ENCODE measurements at regions not wholly inside any gene's neighbourhood (a gene's known extent, or its start where the extent isn't known, plus 50 kb on each side); places are given as distances from the start of the nearest gene placed in this dataset.

DNA sequence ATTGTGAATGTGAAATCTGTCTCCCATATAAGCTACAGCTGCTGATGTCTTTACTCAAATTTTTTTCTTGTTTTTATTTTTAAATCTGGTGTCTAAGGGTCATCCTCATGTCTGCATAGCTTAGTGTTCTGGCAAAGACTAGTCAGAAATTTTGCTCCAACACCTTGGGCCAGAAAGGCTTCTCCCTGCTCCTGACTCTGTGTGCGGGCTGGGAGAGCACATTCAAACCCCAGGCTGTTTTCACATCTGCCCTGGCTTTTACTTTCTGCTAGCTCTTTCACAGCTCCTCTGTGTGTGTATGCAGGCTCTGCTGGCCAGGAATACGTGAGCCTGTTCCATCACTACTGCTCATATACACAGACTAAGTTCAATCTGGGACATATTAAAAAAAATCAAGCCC lies 102.9 kb upstream of the RIOK3 start:
- no peak for DNase-seq

DNA sequence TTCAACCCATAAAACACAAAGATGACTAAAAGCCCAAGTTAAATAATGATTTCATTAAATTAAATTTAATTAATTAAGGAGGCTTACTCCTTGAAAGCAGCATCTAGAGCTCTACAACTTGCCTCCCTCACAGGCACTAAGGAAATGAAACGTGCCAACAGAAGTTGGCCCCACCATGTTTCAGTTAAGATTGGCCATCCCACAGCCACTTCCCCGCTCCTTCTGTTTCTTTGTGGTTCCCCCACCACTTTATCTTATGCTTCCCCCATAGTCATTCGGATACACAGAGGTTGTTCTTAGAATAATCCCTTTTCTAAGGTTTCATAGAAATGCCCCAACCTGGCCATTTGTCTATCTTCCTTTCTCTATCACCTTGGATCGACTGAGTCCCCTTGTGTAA lies 101.6 kb upstream of the RIOK3 start:
- DNase-seq: no peak

DNA sequence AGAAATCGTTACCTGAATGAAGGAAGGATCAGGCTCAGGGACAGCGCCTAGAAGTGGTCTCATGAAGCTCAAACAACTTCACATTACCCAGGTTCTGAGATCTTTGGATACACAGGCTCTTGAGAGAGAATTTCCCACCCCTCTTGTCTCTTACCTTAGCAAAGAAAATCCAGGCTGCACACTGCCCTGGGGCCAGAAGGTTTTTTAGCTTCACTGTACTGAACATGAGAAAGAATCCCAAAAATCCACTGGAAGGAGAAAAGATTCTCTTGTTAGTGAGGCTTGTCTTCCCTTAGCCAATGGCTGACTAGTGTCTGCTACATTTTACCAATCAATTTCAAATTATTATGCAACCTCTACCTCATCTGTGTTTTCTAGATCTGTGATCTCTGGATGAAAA lies 101.0 kb upstream of the RIOK3 start:
- no peak for DNase-seq

DNA sequence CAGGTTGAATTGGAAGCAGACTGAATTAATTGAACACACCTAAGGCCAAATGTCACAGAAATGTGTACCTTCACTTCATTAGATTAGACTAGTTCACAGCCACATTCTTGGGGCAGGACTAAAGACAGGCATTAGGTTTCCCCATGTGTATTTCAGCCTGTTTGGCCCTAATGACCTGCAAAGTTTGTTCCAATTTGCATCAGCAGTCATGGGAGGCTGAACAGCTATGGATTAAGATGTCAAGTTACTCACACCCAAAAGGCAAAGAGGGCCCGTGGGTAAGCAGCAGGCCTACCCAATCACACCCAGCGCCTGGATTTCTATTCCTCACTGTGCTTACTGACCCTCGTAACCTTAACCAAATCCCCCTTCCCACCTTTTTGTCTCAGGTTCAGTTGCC lies 99.6 kb upstream of the RIOK3 start:
- no peak for DNase-seq

DNA sequence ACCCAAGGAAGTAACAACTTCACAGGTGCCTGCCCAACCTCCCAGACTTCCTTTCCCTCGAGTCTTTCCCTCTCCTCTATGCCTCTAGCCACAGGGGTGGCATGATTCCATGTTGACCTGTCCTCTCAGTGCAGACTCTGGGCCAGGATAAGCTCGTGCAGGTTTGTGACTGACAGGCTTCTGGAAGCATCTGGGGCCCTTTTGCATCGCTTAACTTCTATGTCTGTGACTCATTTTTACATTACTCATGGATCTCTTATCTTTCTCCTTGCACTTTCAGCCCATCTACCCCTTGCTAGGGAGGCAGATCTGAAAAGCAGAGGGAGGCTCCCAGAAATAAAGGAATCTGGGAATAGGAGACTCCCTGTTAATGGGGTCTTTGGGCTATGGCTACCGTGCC lies 98.5 kb upstream of the RIOK3 start:
- DNase-seq: no peak

DNA sequence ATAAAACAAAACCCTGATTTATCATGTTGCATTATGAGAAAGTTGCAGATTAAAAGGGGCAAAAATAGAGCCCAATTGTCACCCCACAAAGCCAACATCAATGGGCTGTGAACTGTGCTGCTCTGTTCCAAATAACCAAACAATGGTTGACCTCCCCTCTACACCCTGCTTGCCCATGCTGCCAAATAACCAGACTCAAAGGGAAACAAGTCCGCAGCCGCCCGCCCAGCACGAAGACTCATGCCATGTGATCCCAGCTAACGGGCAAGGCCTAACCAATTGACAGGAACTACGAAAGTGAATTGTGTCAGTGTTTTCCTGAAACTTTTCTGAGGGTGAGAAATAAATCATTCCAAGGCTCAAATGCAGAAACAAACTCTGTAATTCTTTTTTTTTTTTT lies 97.9 kb upstream of the RIOK3 start:
- no peak for DNase-seq

DNA sequence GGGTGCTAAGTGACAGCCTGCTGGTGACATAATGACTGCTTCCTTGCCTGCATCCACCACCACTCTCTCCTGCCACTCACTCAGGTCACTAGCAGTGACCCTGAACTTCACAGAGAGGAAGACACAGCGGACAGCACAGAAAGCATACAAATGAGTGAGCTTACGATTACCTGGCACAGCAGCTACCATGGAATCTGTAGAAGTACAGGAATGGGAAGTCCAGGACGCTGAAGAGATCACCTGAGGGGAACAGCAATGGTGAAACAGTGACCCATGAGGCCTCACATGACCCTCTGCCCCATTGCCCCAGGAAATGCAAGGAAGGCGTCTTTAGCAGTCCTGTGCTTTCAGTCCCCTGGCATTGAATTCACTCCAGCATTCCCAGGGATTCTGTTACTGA lies 96.7 kb upstream of the RIOK3 start:
- DNase-seq: no peak

DNA sequence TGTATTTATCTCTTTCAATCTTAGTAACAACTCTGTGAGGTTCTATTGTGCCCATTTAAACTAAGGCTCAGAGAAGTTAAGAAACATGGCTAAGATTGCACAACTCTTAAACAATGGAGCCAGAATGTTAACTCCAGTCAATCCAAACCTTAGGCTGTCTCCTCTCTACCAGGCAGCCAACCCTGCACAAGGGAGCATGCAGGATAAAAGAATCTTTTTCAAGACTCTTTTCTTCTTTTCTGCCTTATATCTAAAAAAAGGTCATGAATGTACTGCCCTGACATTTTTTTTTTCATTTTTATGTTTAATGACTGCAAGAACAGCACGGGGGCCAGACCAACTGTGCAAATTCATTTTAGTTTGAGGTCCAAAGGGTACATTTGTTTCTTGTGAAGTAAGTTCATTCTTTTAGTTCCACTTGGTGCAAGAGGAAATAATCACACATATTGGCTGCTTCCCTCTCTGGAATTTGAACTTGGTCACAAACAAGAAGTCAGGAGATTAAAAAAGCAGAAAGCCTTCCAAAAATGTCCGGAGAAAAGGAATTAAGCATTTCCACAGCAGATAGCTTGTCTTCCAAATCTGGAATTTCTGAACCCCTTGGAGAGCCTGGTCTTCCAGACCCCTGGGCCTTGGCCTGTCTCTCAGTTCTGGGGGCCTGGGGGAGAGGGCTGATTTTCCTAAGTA lies 96.0 kb upstream of the RIOK3 start:
- no peak for DNase-seq

DNA sequence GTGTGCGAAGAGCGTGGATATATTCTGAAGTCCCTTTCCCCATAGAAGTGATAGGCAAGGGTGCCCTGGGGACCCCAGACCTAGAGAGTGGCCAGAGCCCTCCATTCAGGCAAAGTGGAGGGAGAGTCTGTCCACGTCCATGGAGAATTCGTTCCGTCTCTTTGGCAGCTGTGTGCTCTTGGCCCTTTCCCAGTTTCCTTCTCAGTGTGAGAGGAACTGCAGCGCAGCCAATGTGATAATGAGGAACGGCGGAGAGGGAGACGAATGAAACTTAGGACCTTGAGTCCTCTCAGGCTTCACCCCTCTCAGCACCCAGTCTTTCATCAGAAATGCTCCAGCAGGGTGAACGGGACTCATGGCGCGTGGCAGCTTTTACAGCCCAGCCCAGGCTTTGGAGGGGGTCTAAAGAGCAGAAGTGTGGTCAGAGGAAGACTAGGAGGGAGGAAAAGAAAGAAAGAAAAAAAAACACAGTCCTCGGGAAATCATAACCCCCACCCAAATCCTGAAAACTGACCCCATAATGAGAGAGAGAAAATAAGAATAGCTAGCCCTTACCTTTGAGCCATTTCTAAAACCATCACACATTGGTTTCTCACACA lies 95.0 kb upstream of the RIOK3 start:
- no peak for DNase-seq

DNA sequence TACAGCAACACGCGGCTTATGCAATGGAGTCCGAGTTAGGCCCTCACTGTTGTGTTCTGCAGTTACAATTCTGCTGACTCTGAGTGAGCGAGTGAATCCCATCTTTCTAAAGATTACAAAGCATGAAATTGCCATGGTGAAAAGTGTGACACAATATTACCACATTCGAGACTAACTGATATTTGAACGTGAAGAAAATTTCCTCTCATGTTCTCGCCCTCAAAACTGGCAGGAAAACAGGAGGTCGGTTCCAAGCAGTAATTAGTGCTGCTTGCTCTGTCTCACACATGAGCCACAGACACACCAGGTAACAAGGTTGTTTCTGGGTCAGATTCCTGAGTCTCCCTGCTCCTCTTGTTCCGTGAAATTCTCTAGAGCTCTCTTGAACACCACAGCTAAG lies 93.7 kb upstream of the RIOK3 start:
- DNase-seq: no peak

DNA sequence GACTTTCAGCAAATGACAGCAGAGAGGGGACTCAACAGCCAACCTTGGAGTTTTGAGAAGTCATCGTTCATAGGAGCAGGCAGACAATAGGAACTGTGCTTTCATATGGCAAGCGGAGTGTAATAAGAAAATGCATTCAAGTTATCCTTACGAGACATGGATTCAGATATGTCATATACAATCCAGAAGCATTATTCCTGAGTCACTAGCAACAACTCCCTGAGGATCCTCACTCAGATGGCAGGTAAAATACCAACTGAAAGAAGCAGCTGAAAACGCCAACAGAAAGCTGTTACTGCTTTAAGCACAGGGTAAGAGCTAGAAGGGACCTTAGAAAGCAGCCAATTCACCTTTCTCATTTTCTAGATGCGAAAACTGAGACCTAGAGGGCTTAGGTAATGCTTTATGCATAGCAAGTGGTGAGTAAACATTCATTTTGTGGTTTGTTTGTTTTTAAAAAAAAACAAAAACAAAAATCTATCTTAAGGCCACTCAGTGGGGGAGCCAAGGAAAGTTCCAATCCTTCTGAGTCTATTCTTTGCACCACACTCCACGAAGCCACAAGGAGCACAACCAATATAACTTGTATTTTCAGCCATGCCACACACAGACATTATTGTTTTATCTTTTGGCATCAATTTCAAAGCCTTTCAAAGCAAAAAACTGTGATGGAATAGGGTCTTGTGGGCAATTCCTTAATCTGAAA lies 89.1 kb upstream of the RIOK3 start:
- no peak for DNase-seq

DNA sequence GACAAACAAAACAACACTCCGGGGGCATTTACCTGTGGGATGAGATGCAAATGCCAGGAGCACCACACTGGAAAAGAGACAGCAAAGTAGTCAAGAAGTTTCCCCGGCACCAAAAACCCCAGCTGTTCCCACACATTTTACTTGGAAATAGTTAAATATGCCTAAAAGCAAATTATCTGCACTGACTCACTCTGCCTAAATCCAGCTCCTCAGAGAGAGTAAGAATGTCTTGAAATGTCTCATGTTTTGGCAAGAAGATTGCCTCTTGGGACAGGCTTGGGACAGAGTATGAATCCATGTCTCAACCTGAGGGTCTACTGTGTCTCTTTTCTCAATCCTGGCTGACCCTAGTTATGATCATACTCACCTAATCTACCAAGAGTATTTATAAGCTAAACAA lies 87.5 kb upstream of the RIOK3 start:
- no peak for DNase-seq

DNA sequence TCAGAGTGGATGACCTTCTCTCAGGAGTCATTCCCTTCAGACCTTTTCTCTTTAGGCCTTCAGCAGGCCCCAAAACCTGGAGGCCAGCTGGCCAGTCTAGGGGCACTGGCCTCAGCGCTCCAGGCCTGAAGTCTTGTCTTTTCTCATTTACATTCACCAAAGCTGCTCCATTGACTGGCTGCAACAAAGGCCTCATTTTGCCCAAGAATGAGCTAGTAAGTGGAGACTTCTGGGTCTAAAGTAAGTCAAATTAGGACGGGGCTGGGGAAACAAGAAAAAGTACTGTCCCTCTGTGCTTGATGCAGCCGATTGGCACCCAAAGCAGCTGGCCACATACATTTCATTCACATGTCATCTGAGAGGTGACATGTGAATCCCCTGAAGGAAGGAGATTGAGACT lies 83.8 kb upstream of the RIOK3 start:
- no peak for DNase-seq

DNA sequence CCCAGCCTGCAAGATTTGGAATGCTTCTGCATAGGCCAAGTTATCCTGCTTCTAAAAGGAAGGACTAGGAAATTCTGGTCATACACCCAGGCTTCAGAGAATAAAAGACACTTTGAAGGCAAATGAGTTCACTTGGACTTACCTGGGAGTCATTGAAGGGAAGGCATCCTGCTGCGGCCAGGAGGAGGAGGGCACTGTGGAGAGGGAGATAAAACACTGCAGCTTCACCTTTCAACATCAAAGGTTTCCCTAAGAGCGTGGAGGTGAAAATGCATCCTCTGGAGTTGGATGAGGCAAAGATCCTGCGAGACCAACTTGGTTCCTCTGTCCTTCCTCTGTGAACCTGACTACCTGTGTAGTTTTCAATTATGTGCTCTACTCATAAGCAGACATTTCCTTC lies 79.5 kb upstream of the RIOK3 start:
- no peak for DNase-seq

DNA sequence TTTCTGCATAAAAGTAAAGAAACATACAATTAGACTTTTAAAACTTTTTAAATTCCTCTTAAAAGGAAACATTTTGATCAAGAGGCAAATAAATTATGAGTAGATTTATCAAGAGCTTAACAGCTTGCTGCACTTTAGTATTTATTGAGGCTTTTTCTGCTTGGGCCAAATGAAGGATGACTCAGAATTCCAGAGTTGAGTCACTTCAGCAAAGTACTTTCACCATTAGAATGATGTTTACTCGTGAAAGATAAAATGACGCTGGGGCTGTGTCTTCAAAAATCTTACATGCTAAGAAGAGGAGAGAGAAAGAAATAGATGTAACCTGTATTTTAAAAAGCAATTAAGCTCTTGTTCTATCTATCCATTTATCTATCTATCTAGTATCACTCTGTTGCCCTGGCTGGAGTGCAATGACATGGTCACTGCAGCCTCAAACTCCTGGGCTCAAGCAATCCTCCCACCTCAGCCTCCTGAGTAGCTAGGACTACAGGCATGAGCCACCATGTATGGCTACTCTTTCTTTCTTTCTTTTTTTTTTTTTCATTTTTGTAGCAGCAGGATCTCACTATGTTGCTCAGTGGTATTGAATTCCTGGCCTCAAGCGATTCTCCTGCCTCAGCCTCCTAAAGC lies 75.3 kb upstream of the RIOK3 start:
- no peak for DNase-seq

DNA sequence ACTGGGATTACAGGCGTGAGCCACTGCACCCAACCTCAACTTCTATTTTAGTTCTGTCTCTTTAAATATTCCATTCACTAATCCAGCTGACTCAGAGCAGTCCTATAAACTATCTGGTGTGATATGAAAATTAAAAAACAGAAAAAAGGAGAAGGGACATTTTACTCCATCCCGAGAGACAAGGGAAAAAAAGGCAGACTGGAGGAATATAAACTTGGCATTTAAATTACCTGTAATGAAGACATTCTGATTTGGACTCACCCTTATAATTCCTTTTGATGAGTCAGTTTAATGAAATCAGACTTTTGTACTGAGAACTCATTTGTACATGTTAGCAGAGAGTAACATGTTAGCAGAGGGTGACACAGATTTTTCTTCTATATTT lies 74.8 kb upstream of the RIOK3 start:
- DNase-seq: no peak

DNA sequence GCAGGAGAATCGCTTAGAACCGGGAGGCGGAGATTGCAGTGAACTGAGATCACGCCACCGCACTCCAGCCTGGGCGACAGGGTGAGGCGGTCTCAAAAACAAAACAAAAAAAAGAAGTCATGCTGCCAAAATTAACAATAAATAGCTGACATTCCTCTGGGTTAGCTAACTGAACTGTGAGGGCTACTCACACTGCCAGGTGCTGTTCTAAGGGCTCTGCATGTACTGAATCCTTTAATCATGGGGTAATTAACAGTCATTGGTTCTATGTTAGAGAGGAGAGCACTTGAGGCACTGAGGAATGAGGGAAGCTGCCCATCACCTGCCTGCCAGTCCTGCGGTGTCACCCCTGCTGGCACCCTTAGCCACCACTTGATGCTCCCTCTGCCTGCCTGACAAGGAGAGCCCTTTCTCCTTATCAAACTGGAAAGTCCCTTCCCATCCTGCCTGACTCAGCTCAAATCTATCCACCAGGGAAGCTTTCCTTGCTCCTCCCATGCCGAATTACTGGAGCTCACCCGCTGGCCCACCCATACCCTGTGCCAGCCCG lies 73.0 kb upstream of the RIOK3 start:
- no peak for DNase-seq

DNA sequence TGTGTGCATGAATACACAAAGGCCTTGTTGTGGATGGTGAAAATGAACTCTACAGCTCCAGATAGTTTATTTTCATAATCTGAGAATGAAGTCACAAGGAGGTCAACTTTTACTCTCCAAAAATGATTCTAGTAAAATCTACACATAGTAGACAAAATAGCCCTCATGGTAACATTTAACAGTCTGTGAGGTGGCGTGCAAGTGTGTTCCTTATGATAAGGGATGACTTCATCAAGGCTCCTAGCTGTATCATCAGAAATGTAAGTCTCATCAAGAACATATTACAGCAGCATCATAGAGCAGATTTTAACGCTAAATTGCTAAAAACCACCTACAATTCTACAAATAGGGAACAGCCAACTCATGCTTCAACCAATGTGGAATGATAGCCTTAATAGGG lies 72.3 kb upstream of the RIOK3 start:
- DNase-seq: no peak

DNA sequence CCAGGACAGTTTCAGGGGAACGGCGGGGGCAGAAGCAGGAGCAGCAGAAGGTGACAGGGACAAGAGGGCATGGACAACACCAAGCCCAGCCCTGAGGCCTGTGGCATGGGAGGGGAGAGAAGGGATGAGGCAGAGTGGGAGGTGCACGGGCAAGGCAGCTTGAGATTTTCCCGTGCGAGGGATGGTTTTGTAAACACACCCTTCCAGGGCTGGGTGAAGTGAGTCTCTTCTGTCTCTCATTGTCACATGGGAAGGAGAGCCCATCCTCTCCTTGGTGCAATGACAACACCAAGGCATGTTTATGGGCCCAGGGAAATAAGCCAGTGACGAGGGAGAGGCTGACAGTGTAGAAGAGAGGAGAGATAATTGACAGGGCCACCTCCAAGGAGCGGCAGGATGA lies 69.6 kb upstream of the RIOK3 start:
- no peak for DNase-seq

DNA sequence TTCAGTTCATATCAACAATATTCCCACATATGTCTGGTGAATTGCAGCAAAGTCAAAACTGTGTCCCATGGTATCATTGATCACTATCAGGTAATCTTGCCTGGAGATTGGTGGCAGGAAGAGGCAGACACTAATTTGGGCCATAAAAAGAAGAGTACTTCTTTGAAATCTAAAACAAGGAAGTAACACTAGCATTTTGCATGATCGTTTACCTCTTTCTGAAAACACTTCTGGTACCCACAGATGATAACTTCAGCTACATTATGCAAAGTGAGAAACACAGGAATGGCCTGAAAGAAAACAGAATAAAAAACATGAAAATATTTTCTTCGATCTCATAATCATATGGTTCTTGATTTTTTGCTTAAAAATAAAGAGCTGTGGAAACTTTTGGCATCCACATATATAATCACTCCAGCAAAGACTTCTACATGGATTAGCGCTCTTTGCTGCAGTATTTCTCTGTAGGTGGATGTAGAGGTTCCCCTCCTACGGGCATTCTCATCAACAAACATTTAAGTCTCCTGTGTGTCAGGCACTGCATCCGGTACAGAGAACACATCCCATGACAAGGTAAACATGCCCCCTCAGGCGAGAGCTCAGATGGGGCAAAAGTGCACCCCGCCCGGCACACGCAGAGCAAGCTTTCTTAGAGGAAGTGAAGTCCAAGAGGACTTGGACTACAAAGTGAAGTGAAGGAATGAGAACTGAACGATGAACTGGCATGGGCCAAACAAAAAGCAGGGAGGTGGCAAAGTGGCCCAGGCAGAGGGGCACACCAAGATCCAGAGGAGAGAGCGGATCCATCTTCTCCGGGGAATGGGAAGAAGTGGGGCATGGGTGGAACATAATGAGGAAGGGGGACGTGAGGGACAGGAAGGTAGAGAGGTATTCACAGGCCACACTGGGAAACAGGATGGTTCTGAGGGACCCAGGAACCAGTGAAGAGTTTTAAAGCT lies 68.0 kb upstream of the RIOK3 start:
- no peak for DNase-seq

DNA sequence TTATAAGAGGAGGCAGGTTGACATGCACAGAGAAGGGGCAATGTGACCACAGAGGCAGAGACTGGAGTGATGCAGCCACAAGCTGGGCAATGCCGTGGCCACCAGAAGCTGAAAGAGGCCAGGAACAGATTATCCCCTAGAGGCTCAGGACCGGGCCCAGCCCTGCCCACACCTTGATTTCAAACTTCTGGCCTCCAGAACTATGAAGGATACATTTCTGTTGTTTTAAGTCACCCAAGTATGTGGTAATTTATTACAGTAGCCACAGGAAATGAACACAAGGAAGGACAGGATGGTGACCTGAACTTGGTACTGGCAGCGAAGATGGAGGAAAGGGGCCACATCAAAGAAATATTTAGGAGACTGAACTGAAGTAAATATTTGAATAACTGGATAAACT lies 66.8 kb upstream of the RIOK3 start:
- DNase-seq: no peak

DNA sequence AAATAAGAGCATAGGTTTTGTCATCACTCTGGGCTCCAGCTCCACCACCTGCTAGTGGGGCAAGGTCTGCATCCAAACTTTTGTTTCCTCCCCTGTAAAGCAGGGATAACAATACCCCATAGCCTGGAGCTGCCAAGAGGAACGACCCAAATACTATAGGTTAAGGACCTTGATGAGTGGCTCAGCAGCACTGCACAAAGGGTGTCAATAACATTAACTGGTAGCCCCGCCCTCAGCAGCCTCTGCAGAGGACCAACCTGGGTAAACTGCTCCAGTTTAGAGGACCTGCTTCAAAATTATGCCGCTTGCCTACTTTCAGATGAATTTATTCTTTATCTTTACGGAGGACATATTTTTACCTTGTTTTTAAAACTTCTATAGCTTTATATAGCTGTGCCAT lies 65.8 kb upstream of the RIOK3 start:
- DNase-seq: peak; percentile 86

DNA sequence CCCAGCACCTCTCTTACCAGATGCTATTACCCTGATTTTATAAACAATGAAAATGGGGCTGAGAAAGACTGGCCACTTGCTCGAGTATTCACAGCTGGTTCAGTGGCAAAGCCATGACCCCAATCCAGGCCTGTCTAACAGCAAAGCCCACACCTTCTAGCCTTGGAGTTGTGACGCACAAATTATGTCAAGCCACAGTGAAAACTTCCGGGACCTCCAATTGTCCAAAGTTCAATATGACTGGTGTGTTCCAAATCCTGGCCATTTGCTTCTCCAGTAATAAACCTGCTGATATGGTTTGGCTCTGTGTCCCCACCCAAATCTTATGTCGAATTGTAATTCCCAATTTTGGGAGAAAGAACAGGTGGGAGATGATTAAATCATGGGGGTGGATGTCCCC lies 64.7 kb upstream of the RIOK3 start:
- no peak for DNase-seq
